Tibial nerve (tissue), 4 donors: ENCODE measurements at regions not wholly inside any gene's neighbourhood (a gene's known extent, or its start where the extent isn't known, plus 50 kb on each side); places are given as distances from the start of the nearest gene placed in this dataset.

Experiments
- DNase-seq, 2 donors: peaks; one replicate each; pipeline ENCODE4 v3.0.0-alpha.2; 2019; ENCODE audit warnings: low spot score in 2 of 2
- H3K27ac ChIP-seq, 4 donors: fragments of 200-600 bp; sonication (generic) in 3 of 4; one replicate each; pipeline ENCODE4 v1.5.1; 2017 to 2019; ENCODE audit warnings: mild to moderate bottlenecking in 1 of 4
- H3K27me3 ChIP-seq, 2 donors: fragments of 200-600 bp; sonication (generic) in 1 of 2; one replicate each; pipeline versions ENCODE4 v1.5.1 to v1.6.0; 2017 to 2019
- H3K36me3 ChIP-seq, 3 donors: fragments of 200-600 bp; sonication (generic); one replicate each; pipeline ENCODE4 v1.5.1; 2018 to 2019
- H3K4me1 ChIP-seq, 4 donors: fragments of 200-600 bp; sonication (generic) in 3 of 4; one replicate each; pipeline ENCODE4 v1.5.1; 2017 to 2019
- H3K4me3 ChIP-seq, 4 donors: fragments of 200-600 bp; sonication (generic) in 3 of 4; one replicate each; pipeline ENCODE4 v1.5.1; 2017 to 2019; ENCODE audit warnings: mild to moderate bottlenecking in 1 of 4, moderate library complexity in 1 of 4
- H3K9me3 ChIP-seq, 4 donors: fragments of 200-600 bp; sonication (generic) in 3 of 4; one replicate each; pipeline ENCODE4 v1.5.1; 2017 to 2019
- EP300 ChIP-seq, 2 donors: sonication (generic); formaldehyde crosslinking; IDR thresholded peaks; one replicate each; pipeline ENCODE4 v1.6.1; 2017; ENCODE audit warnings: antibody characterized with exemption in 2 of 2, mild to moderate bottlenecking in 1 of 2
- POLR2A ChIP-seq, 2 donors: fragments of 450-650 bp; IDR thresholded peaks; one replicate each; pipeline ENCODE4 v1.6.1; 2017; ENCODE audit warnings: antibody characterized with exemption in 2 of 2, mild to moderate bottlenecking in 2 of 2, moderate library complexity in 2 of 2
- WGBS, 2 donors: methylation state at CpG; one replicate each; pipeline ENCODE4 v1.1.5; 2018; 5-methylcytosine and 5-hydroxymethylcytosine counted together
- TF ChIP-seq, protein P1 (sequence below), 5 experiments: fragments of 200-600 bp in 3 of 5; fragments of 450-650 bp in 2 of 5; sonication (generic) in 3 of 5; IDR thresholded peaks; one replicate each; pipeline ENCODE4 v1.5.1; 2016 to 2019; ENCODE audit warnings: antibody characterized with exemption in 5 of 5, mild to moderate bottlenecking in 3 of 5, moderate library complexity in 2 of 5

DNA sequence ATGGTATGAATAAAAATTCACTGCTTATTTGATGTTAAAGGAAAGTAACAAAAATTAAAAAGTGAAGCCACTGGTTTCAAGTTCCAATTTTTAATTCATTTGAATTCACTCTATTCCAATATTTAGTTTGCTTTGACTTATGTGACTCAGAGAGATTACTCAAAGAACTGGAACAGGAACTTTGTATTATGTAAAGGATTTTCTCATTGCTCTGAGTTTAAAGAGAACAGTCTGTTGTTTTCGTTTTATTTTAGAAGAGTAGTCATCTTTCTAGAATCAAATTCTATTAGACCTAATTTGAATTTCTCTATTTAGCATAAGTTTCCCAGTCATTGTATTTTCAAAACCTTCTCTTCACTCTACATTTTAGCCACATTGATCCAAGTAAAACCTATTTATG is 300.1 kb upstream of the SLC8A1 start:
- 61 to 68% methylated on average over 1 of the region's 1 CpG for WGBS, 2 donors
- Histone ChIP-seq H3K27ac (no peak overlapping the region), H3K36me3 (no peaks in the 10 kb centered on the region), H3K9me3 (no peaks in the 10 kb centered on the region), H3K4me1 (no peaks in the 10 kb centered on the region), H3K27me3 (no peaks in the 10 kb centered on the region), H3K4me3 (no peak overlapping the region)
- TF ChIP-seq POLR2A (IDR thresholded peaks at IDR 0.05) (no peak), EP300 (IDR thresholded peaks at IDR 0.05) (no peak)
- TF ChIP-seq, protein P1, sequence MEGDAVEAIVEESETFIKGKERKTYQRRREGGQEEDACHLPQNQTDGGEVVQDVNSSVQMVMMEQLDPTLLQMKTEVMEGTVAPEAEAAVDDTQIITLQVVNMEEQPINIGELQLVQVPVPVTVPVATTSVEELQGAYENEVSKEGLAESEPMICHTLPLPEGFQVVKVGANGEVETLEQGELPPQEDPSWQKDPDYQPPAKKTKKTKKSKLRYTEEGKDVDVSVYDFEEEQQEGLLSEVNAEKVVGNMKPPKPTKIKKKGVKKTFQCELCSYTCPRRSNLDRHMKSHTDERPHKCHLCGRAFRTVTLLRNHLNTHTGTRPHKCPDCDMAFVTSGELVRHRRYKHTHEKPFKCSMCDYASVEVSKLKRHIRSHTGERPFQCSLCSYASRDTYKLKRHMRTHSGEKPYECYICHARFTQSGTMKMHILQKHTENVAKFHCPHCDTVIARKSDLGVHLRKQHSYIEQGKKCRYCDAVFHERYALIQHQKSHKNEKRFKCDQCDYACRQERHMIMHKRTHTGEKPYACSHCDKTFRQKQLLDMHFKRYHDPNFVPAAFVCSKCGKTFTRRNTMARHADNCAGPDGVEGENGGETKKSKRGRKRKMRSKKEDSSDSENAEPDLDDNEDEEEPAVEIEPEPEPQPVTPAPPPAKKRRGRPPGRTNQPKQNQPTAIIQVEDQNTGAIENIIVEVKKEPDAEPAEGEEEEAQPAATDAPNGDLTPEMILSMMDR (IDR thresholded peaks at IDR 0.05), result no peak
- no peak for DNase-seq

DNA sequence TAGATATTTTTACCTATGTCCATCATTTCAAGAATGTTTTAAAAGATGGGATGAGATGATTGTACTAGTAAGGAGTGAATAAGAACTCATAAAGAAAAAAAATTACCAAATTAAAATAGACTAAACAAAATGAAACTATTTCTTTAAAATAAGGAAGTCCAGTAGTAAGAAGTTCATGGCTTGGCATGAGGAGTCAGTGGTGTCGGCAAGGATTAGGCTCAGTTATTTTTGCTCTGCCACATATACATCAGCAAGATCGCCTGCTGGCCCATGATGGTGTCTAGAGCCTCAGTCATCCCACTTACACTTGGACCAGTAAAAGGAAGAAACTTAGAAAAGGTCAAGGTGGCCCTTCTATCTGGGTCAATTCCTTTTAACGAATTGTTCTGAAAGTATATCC is 300.9 kb upstream of the SLC8A1 start:
- Histone ChIP-seq H3K9me3 (no peaks in the 10 kb centered on the region), H3K27ac (no peak overlapping the region), H3K4me3 (no peak overlapping the region), H3K36me3 (no peaks in the 10 kb centered on the region), H3K27me3 (no peaks in the 10 kb centered on the region), H3K4me1 (no peaks in the 10 kb centered on the region)
- WGBS, 2 donors, result 67 to 74% methylated on average over 3 of the region's 3 CpGs
- DNase-seq, result no peak
- TF ChIP-seq, protein P1 (IDR thresholded peaks at IDR 0.05), result no peak
- no peak for TF ChIP-seq POLR2A (IDR thresholded peaks at IDR 0.05)
- TF ChIP-seq EP300 (IDR thresholded peaks at IDR 0.05), result no peak

DNA sequence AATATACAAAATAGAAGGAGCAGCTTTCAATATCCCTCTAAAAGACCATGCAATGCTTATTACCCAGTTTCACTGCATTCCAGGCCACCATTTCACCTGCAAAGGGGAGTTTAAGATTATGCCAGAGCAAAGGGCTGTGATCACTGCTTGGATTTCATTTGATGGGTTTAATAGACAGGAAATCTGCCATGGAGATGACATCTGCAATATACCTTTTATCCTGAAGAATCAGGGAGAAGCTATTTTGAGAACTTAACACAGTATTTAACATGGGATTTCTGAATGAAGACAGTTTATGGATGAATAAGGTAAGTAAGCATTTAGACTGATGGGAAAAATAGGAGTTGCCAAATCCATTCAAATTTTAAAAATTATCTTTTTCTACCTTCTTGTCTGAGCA is 303.0 kb upstream of the SLC8A1 start:
- no peaks in the 10 kb centered on the region for H3K27me3 ChIP-seq
- TF ChIP-seq POLR2A (IDR thresholded peaks at IDR 0.05) (no peak), EP300 (IDR thresholded peaks at IDR 0.05) (no peak)
- TF ChIP-seq, protein P1 (IDR thresholded peaks at IDR 0.05), result no peak

DNA sequence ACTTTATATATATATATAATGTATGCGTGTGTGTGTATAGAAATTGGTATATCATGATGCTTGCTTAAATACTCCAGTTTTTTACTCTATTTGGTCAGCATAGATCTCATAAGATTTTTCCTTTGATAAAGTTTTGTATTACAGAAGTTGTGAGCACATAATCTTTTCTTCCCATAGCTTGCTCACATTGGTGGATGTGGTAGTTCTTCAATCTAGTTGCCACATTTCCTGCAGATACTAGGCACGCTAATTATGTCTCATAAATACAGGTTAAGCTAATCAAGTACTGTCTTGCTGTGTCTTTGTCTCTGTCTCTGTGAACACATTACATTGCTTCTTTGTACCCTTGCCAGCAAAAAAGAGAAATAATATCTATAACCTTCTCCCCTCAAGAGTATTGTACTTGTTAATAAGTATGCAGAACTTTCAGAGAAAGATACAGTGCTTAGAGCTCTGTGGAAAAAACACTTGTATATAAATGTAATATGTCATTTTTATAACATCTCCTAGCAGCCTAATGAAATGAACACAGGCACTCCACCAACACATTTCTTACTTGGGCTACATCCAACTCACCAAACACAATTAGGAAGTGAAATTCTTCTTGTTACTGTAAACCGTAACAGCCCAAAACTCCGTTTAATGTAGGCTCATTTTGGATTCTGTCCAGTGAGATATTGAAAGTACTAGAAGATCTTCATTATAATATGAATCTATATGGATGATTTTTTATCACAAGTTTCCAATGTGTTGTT is 306.7 kb upstream of the SLC8A1 start:
- TF ChIP-seq POLR2A (IDR thresholded peaks at IDR 0.05) (no peak), EP300 (IDR thresholded peaks at IDR 0.05) (no peak)
- TF ChIP-seq, protein P1 (IDR thresholded peaks at IDR 0.05), result no peak
- no peaks in the 10 kb centered on the region for H3K27me3 ChIP-seq
- no peaks in the 10 kb centered on the region for H3K9me3 ChIP-seq
- no peak for DNase-seq
- H3K27ac ChIP-seq, result no peak overlapping the region
- H3K4me3 ChIP-seq, result peak overlapping the region in 1 of 4 donors; percentile 5
- H3K4me1 ChIP-seq, result peaks cover 0 to 12% (median 0%) of the 10 kb centered on the region in 4 donors
- H3K36me3 ChIP-seq, result no peaks in the 10 kb centered on the region
- WGBS, 2 donors, result 38 to 39% methylated on average over 4 of the region's 4 CpGs

More for the DNA sequence above, 303.0 kb upstream of the SLC8A1 start:
- Histone ChIP-seq H3K9me3 (no peaks in the 10 kb centered on the region), H3K27ac (no peak overlapping the region), H3K4me1 (peaks cover 0 to 12% (median 0%) of the 10 kb centered on the region in 4 donors), H3K36me3 (no peaks in the 10 kb centered on the region), H3K4me3 (no peak overlapping the region)
- DNase-seq, result no peak

DNA sequence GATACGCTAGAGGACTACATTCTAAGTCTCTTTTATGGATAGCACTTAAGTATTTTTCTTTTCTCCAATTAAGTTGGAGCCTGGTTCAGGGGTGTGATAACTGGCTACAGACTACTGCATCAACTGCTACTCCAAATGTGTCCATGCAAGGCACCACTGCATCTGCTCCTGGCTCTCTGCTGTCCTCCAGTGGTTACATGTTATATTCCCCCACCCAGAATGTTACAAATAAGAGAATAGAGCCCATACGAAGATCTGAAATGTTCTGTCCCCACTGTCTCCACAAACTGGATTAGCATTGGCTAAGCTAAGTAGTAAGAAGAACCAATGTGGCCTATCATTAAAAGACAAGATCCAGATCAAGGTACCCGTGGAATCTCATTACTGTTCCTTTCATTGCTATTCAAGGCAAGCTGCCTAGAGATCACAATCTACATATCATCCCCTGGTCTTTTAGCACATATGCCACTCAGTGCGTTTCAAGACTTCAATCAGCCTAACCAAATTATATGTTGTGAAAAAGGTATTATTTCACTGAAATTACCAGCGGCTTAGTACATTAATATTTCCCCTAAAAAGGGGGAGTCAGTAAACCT is 308.3 kb upstream of the SLC8A1 start:
- peak in 1 of 2 donors; percentile 34 for DNase-seq
- TF ChIP-seq EP300 (IDR thresholded peaks at IDR 0.05) (no peak), POLR2A (IDR thresholded peaks at IDR 0.05) (no peak)
- TF ChIP-seq, protein P1 (IDR thresholded peaks at IDR 0.05), result peak in 2 of 5 experiments; percentile 15 to 40
- WGBS, 2 donors, result 61 to 63% methylated on average over 5 of the region's 5 CpGs
- Histone ChIP-seq H3K36me3 (no peaks in the 10 kb centered on the region), H3K9me3 (no peaks in the 10 kb centered on the region), H3K27me3 (no peaks in the 10 kb centered on the region), H3K4me3 (no peak overlapping the region), H3K4me1 (peaks cover 0 to 12% (median 0%) of the 10 kb centered on the region in 4 donors), H3K27ac (no peak overlapping the region)
